CD4-positive, alpha-beta T cell (primary cell): ENCODE measurements at regions not wholly inside any gene's neighbourhood (a gene's known extent, or its start where the extent isn't known, plus 50 kb on each side); places are given as distances from the start of the nearest gene placed in this dataset.

Source experiments
- ATAC-seq: fragments of 200-7000 bp; cut with Tn5 transposase; one replicate; pipeline ENCODE4 v1.10.0; 2022; ENCODE audit warnings: mild to moderate bottlenecking; ENCODE audit not compliant: poor library complexity
- CTCF ChIA-PET: fragments of 350-600 bp; sonication (Branson Sonifier 250); formaldehyde crosslinking; loops from one replicate; lab custom pipeline; 2021; ENCODE audit warnings: antibody characterized with exemption, inconsistent platforms; lab: Charles Lee
- POLR2A ChIA-PET: fragments of 350-600 bp; sonication (Branson Sonifier 250); formaldehyde crosslinking; loops from one replicate; lab custom pipeline; 2021; ENCODE audit warnings: antibody characterized with exemption, inconsistent platforms; lab: Charles Lee
- DNase-seq, 14 experiments: peaks; one replicate each; pipeline ENCODE4 v3.0.0-alpha.2; 2013 to 2020; ENCODE audit warnings: mixed read lengths in 2 of 14
- H3K27ac ChIP-seq, 2 donors: one replicate each; pipeline versions ENCODE4 v1.5.1 to v1.7.0; 2013; ENCODE audit warnings: low read length in 2 of 2, low read depth in 1 of 2, mild to moderate bottlenecking in 1 of 2
- H3K27me3 ChIP-seq, 2 experiments: 1 replicate in 1 of 2; 2 replicates in 1 of 2; pipeline versions ENCODE4 v1.6.1 to v1.7.0; 2013; ENCODE audit warnings: low read length in 2 of 2, control low read depth in 1 of 2, mild to moderate bottlenecking in 1 of 2, moderate library complexity in 1 of 2; ENCODE audit not compliant: insufficient read depth in 2 of 2, control insufficient read depth in 1 of 2
- H3K36me3 ChIP-seq: one replicate; pipeline ENCODE4 v1.6.1; 2013; ENCODE audit warnings: low read length, control low read depth; ENCODE audit not compliant: insufficient read depth
- H3K4me1 ChIP-seq: one replicate; pipeline ENCODE4 v1.6.1; 2013; ENCODE audit warnings: low read length, control low read depth; ENCODE audit not compliant: insufficient read depth
- H3K4me3 ChIP-seq: one replicate; pipeline ENCODE4 v1.5.1; 2013; ENCODE audit warnings: mild to moderate bottlenecking, low read length, moderate library complexity
- H3K9me3 ChIP-seq, 2 experiments: 1 replicate in 1 of 2; 2 replicates in 1 of 2; pipeline versions ENCODE4 v1.6.1 to v1.7.0; 2013; ENCODE audit warnings: low read length in 2 of 2, mild to moderate bottlenecking in 2 of 2, control low read depth in 1 of 2, moderate library complexity in 1 of 2; ENCODE audit not compliant: control insufficient read depth in 1 of 2, insufficient read depth in 1 of 2
- H3K27ac Mint-ChIP-seq: one replicate; pipeline ENCODE4 v1.8.0; 2020; ENCODE audit warnings: mixed read lengths
- H3K27me3 Mint-ChIP-seq: one replicate; pipeline ENCODE4 v1.8.0; 2021; ENCODE audit warnings: mixed read lengths
- H3K36me3 Mint-ChIP-seq: one replicate; pipeline ENCODE4 v1.8.0; 2021; ENCODE audit warnings: low read depth, mixed read lengths
- H3K4me1 Mint-ChIP-seq: one replicate; pipeline ENCODE4 v1.8.0; 2021; ENCODE audit warnings: low read depth, mixed read lengths
- H3K4me3 Mint-ChIP-seq: one replicate; pipeline ENCODE4 v1.8.0; 2020; ENCODE audit warnings: mild to moderate bottlenecking, mixed read lengths
- H3K9me3 Mint-ChIP-seq: one replicate; pipeline ENCODE4 v1.8.0; 2020; ENCODE audit warnings: mixed read lengths
- CTCF ChIP-seq: fragments of 200-600 bp; IDR thresholded peaks from one replicate; pipeline ENCODE4 v1.8.0; 2022; ENCODE audit warnings: antibody characterized with exemption, mild to moderate bottlenecking
- intact Hi-C, 2 experiments: fragments of 100-400 bp; cut with DNase I in 1 of 2; cut with micrococcal nuclease in 1 of 2; formaldehyde crosslinking; loops; one replicate each; pipeline versions ENCODE4 v1.15.1 to v1.9.0; 2023 to 2025; cut with DNase I, micrococcal nuclease

DNA sequence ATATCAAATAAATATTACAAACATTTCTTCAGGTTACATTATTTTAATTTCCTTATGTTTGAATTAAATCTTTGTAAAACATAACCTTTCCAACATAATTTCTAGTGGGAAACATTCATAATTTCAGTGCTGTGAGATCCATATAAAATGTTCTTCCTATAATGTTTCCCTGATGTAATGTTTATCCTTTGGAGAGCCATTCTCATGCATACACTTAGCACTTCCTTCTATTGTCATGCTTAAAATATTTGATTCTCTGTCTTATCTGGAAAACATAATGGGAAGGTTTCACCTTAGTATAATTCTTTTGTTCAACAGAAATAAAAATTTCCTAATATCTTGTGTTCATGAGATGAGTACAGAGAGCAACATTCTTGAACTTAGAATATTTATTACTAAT, 472.5 kb downstream of the ADAMTS20 start:
- ChIA-PET CTCF (no interaction called here), POLR2A (no interaction called here)
- no peak overlapping the region for H3K4me3 ChIP-seq
- no peak for TF ChIP-seq CTCF
- no peaks in the 10 kb centered on the region for H3K27me3 ChIP-seq
- H3K36me3 ChIP-seq, result no peaks in the 10 kb centered on the region
- no peak overlapping the region for H3K27ac Mint-ChIP-seq
- DNase-seq (no peak), ATAC-seq (no peak)
- no peak overlapping the region for H3K4me3 Mint-ChIP-seq
- no peaks in the 10 kb centered on the region for H3K4me1 ChIP-seq
- intact Hi-C loops, result no loop called here
- no peak overlapping the region for H3K27ac ChIP-seq
- no peaks in the 10 kb centered on the region for H3K4me1 Mint-ChIP-seq
- peaks cover 13% of the 10 kb centered on the region for H3K9me3 Mint-ChIP-seq
- H3K27me3 Mint-ChIP-seq, result no peaks in the 10 kb centered on the region
- no peaks in the 10 kb centered on the region for H3K9me3 ChIP-seq
- no peaks in the 10 kb centered on the region for H3K36me3 Mint-ChIP-seq

DNA sequence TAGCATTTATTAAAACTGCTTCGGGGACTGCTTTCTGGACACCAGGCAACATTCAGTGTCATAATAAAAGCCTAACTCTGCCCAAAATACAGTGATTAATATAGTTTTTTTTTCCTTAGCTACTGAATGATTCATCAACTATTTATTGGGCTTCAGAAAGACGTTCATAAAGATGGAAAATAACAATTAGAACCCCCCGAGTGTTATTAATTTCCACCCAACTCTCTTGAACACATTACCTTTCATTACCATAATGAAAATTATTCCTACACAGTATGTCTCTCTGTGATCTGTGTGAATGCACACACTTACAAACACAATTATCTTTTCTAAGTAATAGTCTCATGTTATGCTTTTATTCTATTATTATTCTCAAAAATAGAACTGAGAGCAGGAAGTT, 473.0 kb downstream of the ADAMTS20 start:
- Histone ChIP-seq H3K9me3 (no peaks in the 10 kb centered on the region), H3K4me3 (no peak overlapping the region), H3K27ac (no peak overlapping the region), H3K4me1 (no peaks in the 10 kb centered on the region), H3K36me3 (no peaks in the 10 kb centered on the region), H3K27me3 (no peaks in the 10 kb centered on the region)
- ChIA-PET CTCF (no interaction called here), POLR2A (no interaction called here)
- H3K4me1 Mint-ChIP-seq, result no peaks in the 10 kb centered on the region
- DNase-seq (no peak), ATAC-seq (no peak)
- intact Hi-C loops, result no loop called here
- no peak for TF ChIP-seq CTCF
- H3K9me3 Mint-ChIP-seq, result peaks cover 9% of the 10 kb centered on the region
- H3K27me3 Mint-ChIP-seq, result no peaks in the 10 kb centered on the region
- no peak overlapping the region for H3K27ac Mint-ChIP-seq
- no peak overlapping the region for H3K4me3 Mint-ChIP-seq
- H3K36me3 Mint-ChIP-seq, result no peaks in the 10 kb centered on the region

- TF ChIP-seq CTCF, result no peak
- Mint-ChIP-seq H3K4me3 (no peak overlapping the region), H3K27ac (no peak overlapping the region), H3K27me3 (no peaks in the 10 kb centered on the region), H3K36me3 (no peaks in the 10 kb centered on the region), H3K9me3 (peaks cover 7% of the 10 kb centered on the region), H3K4me1 (no peaks in the 10 kb centered on the region)
- Histone ChIP-seq H3K4me3 (no peak overlapping the region), H3K27me3 (no peaks in the 10 kb centered on the region), H3K4me1 (no peaks in the 10 kb centered on the region), H3K36me3 (no peaks in the 10 kb centered on the region), H3K27ac (no peak overlapping the region), H3K9me3 (no peaks in the 10 kb centered on the region)
- DNase-seq (no peak), ATAC-seq (no peak)
- POLR2A ChIA-PET, result no interaction called here
- CTCF ChIA-PET, result no interaction called here
- intact Hi-C loops, result no loop called here
These were observed 479.6 kb downstream of the ADAMTS20 start for GRCh38 chr12:43072431-43072830.
